ENCODE measurements at regions not wholly inside any gene's neighbourhood (a gene's known extent, or its start where the extent isn't known, plus 50 kb on each side); places are given as distances from the start of the nearest gene placed in this dataset.

DNA sequence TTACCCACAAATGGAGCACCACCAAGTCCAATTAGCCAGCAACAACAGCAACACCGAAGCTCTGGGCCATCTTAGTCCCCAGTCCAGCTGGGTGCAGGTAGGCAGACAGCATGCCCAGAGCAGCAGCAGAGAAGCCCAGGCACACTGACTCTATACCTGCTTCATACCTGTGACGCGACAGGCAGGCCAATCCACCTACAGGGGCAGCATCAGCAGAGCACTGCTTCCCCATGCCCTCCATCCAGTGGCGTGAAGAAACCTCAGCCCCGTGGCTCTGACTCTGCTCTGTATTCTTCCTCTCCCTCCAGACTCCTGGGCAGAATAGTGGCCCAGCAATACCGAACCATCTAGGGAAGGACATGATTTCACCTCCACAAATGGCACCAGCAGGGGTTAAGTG, 191.7 kb downstream of the AKR1D1 start:
- TF ChIP-seq, protein P1, sequence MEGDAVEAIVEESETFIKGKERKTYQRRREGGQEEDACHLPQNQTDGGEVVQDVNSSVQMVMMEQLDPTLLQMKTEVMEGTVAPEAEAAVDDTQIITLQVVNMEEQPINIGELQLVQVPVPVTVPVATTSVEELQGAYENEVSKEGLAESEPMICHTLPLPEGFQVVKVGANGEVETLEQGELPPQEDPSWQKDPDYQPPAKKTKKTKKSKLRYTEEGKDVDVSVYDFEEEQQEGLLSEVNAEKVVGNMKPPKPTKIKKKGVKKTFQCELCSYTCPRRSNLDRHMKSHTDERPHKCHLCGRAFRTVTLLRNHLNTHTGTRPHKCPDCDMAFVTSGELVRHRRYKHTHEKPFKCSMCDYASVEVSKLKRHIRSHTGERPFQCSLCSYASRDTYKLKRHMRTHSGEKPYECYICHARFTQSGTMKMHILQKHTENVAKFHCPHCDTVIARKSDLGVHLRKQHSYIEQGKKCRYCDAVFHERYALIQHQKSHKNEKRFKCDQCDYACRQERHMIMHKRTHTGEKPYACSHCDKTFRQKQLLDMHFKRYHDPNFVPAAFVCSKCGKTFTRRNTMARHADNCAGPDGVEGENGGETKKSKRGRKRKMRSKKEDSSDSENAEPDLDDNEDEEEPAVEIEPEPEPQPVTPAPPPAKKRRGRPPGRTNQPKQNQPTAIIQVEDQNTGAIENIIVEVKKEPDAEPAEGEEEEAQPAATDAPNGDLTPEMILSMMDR (IDR thresholded peaks at IDR 0.05; ENCODE audit: insufficient read depth, low read length, poor library complexity, severe bottlenecking), result no peak
- H3K4me3 ChIP-seq (ENCODE audit: low read depth, low read length), result no peak overlapping the region

DNA sequence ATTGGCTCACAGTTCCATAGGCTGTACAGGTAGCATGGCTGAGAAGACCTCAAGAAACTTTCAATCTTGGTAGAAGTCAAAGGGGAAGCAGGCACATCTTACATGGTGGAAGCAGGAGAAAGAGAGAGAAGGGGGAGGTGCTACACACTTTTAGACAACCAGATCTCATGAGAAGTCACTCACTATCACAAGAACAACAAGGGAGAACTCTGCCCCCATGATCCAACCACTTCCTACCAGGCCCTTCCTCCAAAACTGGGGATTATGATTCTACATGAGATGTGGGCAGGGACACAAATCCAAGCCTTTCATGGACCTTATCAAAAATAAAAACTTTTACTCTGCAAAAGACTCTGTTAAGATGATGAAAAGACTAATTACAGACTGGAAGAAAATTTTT, 183.2 kb upstream of the TRIM24 start:
- Histone ChIP-seq H3K4me3 (ENCODE audit: low read depth, low read length) (no peak overlapping the region), H3K36me3 (ENCODE audit: control insufficient read depth, insufficient read depth, low read length) (no peaks in the 10 kb centered on the region), H3K27me3 (ENCODE audit: control insufficient read depth, insufficient read depth, low read length) (no peaks in the 10 kb centered on the region)
- DNase-seq (ENCODE audit: low read depth), result no peak
- TF ChIP-seq, protein P1 (IDR thresholded peaks at IDR 0.05; ENCODE audit: insufficient read depth, low read length, poor library complexity, severe bottlenecking), result no peak

More for the DNA sequence above, 191.7 kb downstream of the AKR1D1 start:
- Histone ChIP-seq H3K27me3 (ENCODE audit: control insufficient read depth, insufficient read depth, low read length) (no peaks in the 10 kb centered on the region), H3K36me3 (ENCODE audit: control insufficient read depth, insufficient read depth, low read length) (no peaks in the 10 kb centered on the region)
- DNase-seq (ENCODE audit: low read depth), result no peak

DNA sequence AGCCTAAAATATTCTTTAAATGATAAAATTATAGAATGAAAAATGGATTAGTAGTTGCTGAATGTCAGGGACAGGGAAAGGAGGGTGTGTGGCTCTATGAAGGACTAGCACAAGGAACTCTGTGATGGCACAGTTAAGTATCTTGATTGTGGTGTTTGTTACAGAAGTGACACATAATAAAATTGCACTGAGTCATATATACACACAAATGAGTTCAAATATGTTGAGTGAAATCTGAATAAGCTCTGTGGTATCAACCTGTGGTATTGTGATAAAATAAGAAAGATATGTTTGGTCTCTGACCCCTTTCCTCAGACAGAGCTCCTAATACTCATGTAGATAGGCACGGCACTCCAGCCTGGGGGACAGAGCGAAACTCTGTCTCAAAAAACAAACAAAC, 181.5 kb upstream of the TRIM24 start:
- H3K27me3 ChIP-seq (ENCODE audit: control insufficient read depth, insufficient read depth, low read length), result no peaks in the 10 kb centered on the region
- no peak for DNase-seq (ENCODE audit: low read depth)
- TF ChIP-seq, protein P1 (IDR thresholded peaks at IDR 0.05; ENCODE audit: insufficient read depth, low read length, poor library complexity, severe bottlenecking), result no peak
- H3K4me3 ChIP-seq (ENCODE audit: low read depth, low read length), result no peak overlapping the region
- H3K36me3 ChIP-seq (ENCODE audit: control insufficient read depth, insufficient read depth, low read length), result no peaks in the 10 kb centered on the region

DNA sequence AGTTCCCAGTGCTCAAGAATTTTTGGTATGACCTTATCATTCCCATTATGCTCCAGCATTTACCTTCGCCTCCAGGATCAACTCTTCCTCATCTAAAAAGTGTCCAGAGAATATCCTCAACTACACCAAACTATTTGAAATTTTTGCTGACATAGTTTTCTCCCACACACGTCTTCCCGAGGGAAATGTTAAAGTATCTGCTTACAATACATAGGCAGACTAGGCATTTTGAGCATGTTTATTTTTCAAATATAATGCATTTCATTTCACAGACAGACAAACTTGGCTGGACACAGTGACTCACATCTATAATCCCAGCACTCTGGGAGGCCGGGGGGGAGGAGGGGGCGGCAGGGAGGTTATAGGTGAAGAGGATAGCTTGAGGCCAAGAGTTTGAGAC, 177.1 kb upstream of the TRIM24 start:
- H3K36me3 ChIP-seq (ENCODE audit: control insufficient read depth, insufficient read depth, low read length), result no peaks in the 10 kb centered on the region
- H3K4me3 ChIP-seq (ENCODE audit: low read depth, low read length), result no peak overlapping the region
- TF ChIP-seq, protein P1 (IDR thresholded peaks at IDR 0.05; ENCODE audit: insufficient read depth, low read length, poor library complexity, severe bottlenecking), result no peak
- DNase-seq (ENCODE audit: low read depth), result no peak
- no peaks in the 10 kb centered on the region for H3K27me3 ChIP-seq (ENCODE audit: control insufficient read depth, insufficient read depth, low read length)

DNA sequence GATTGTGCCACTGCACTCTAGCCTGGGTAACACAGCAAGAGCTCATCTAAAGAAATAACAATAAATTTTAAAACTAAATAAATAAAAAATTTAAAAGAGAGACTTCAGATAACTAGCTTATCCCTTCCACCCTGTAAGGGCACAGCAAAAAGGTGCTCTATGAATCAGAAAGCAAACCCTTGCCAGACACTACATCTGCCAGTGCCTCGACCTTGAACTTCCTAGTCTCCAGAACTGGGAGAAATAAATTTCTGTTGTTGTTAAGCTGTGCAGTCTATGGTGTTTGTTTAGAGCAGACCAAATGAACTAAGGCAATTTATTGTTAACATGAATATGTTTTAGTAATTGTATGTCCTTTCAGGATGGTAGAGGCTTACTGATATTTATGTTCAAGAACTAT, 174.9 kb upstream of the TRIM24 start:
- H3K36me3 ChIP-seq (ENCODE audit: control insufficient read depth, insufficient read depth, low read length), result no peaks in the 10 kb centered on the region
- no peak for DNase-seq (ENCODE audit: low read depth)
- H3K4me3 ChIP-seq (ENCODE audit: low read depth, low read length), result no peak overlapping the region
- TF ChIP-seq, protein P1 (IDR thresholded peaks at IDR 0.05; ENCODE audit: insufficient read depth, low read length, poor library complexity, severe bottlenecking), result no peak
- no peaks in the 10 kb centered on the region for H3K27me3 ChIP-seq (ENCODE audit: control insufficient read depth, insufficient read depth, low read length)

DNA sequence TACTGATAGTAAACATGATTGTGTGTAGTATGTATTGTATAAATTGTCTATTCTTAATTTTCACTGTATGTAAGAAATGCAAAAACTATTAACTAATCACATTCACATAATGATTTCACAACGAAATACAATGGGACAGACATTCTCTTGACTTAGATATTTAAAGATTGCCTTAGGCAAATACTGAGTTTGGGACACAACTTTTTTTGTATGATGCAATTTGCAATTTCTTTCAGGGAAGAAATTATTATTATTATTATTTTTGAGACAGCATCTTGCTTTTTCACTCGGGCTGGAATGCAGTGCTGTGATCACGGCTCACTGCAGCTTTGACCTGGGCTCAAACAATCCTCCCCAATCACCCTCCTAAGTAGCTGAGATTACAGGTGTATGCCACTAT, 173.2 kb upstream of the TRIM24 start:
- no peaks in the 10 kb centered on the region for H3K36me3 ChIP-seq (ENCODE audit: control insufficient read depth, insufficient read depth, low read length)
- H3K27me3 ChIP-seq (ENCODE audit: control insufficient read depth, insufficient read depth, low read length), result no peaks in the 10 kb centered on the region
- TF ChIP-seq, protein P1 (IDR thresholded peaks at IDR 0.05; ENCODE audit: insufficient read depth, low read length, poor library complexity, severe bottlenecking), result no peak
- DNase-seq (ENCODE audit: low read depth), result no peak
- no peak overlapping the region for H3K4me3 ChIP-seq (ENCODE audit: low read depth, low read length)
